ENCODE measurements at regions not wholly inside any gene's neighbourhood (a gene's known extent, or its start where the extent isn't known, plus 50 kb on each side); places are given as distances from the start of the nearest gene placed in this dataset.

DNA sequence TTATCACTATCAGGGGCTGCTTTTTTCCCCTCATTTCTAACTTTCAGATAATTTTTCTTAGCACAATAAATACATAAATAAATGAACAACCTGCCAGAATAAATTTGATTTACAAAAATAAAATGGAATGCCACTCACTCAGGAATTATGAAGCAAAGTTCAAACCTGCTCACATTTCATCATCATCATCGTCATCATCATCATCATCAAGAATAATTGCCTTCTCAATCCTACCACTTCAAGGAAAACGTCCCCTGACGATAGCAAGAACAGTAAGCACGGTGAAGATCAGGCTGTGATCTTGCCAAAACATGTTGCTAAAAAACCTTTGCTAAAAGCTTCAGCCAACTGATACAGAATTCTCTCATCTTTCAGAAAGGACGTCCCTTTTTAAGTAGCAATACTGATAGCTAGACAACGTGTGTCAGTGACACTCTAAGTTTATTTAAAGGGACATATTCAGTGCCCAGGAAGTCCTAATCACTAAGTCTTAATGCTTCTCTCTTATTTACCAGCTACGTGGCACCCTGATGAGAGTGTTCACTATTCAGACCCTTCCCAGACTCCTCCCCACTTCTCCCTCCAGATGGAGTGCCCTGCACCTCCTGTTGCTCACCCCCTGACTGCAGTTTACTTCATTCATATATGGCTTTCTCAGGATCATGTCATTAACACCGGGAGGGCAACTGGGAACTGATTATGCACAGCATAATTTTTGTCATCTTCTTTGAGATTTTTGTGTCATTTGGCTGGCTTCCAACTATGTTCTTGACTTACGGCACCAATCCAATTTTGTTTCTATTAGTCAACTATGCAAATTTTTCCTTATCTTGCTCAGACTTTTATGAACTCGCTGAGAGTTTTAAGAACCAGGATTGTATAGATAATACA lies 200.1 kb upstream of the GUCY1A2 start:
- DNase-seq = peak in 2 of 3 experiments; percentile 29 to 67

DNA sequence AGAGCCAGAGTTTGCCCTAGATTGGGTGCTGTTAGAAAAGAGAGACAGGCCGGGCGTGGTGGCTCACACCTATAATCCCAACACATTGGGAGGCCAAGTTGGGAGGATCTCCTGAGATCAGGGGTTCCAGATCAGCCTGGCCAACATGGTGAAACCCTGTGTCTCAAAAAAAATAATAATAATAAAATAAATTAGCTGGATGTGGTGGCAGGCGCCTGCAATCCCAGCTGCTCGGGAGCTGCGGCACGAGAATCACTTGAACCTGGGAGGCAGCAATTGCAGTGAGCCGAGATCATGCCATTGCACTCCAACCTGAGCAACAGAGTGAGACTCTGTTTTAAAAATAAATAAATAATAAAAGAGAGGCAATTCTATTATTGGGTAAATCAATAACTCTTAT lies 199.2 kb upstream of the GUCY1A2 start:
- DNase-seq = no peak

DNA sequence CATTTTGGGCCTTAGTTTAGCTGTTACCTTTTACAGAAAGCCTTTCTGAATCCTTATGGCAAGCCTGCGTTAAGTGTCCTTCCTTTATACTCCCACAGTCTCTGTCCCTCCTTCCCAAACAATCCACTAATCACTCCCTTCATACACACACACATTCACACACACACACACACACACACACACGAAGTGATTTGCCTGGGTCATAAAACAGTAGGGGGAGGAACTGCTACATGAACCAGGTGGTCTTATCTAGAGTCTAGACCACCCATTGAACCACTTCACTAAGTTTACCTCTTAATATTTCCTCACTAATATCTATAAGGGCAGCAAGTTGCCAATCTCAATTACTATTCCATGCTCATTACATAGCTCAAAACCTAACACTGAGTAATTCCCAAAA lies 196.7 kb upstream of the GUCY1A2 start:
- DNase-seq = no peak

GRCh38 chr11:107203656-107204055 lies 185.4 kb upstream of the GUCY1A2 start:
- peak in 2 of 3 experiments; percentile 23 to 59 for DNase-seq

DNA sequence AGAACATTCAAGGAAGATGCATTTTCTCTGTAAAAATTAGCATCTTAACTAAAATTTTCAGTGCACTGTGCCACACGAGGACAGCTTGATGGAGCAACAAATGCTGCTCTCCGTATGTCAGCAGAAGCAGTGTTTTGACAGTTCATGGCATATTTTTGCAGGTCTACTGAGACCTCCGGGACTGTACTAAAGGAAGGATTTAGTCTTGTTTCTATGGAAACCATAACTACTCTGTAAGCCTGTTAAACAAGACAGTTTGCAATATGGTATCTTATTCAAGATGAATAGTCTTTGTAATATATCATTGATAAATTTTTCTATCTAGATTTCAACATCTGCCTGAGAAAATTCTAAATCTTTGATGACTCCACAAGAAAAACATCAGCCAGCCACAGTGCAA lies 184.0 kb upstream of the GUCY1A2 start:
- peak in 1 of 3 experiments; percentile 40 for DNase-seq

DNA sequence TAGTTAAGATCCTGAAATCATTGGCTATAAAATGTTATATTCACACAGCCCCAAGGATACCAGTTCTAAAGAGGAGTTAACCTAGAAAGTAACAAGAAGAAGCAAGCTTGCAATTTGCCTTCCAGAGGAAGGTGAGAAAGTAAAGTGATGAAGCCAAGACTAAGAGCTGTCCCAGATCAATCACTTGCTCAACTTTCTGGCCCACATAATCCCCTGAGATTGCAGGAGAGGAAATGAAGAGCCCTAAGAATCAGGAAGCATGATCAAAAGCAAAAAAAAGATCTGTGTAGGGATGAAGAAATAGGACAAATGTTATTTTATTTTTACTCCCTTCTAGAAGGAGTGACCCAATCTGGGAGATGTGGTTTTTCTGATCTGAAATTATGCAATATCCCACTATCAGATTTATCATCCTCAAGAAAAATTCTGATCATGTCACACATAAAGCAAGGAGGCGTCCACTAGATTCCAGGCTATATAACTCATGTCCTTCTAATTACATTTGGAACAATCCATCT lies 180.3 kb upstream of the GUCY1A2 start:
- no peak for DNase-seq

- no peak for DNase-seq
These were observed 179.7 kb upstream of the GUCY1A2 start for GRCh38 chr11:107197932-107198331.

GRCh38 chr11:107196732-107197131 lies 178.5 kb upstream of the GUCY1A2 start:
- no peak for DNase-seq

DNA sequence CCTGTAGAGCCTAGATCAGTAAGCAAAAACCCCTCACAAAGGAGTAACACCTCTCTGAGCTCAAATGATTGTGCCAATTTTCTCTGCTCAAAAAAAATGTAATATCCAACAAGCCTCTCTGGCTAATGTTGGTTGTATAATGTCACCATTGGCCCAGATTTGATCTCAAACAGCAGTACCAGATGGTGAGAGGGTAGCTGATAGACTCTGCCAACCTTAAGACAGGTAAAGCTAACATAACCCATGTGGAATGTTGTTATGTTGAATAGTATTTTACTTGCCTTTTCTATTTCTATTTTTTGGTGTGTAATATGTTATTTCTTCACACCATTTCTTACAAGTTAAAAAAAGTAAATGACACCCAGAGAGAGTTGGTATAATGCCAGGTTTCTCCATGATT lies 166.7 kb upstream of the GUCY1A2 start:
- DNase-seq = no peak

DNA sequence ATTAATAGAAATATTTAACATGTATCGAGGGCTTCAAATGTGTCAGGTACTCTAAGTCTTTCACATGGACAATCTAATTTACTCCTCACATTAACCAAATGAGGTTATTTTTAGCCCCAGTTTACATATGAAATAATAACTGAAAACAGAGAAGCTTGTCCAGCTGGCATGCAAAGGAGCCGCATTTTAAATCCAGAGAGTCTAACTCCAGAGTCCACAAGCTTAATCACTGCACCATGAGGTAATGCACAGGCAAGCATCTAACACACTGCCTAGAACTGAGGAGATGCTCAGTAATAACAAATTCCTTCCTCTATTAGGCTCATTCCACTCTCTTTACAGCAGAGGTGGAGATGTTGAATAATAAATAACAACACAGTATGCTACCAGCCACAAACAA lies 165.7 kb upstream of the GUCY1A2 start:
- DNase-seq = no peak

GRCh38 chr11:107182978-107183377 lies 164.7 kb upstream of the GUCY1A2 start:
- DNase-seq = no peak

- no peak for DNase-seq
These were observed 162.0 kb upstream of the GUCY1A2 start for GRCh38 chr11:107180236-107180635.

- no peak for DNase-seq
These were observed 161.6 kb upstream of the GUCY1A2 start for GRCh38 chr11:107179829-107180228.

- no peak for DNase-seq
These were observed 158.8 kb upstream of the GUCY1A2 start for GRCh38 chr11:107177106-107177477.

GRCh38 chr11:107176148-107177105 lies 158.2 kb upstream of the GUCY1A2 start:
- DNase-seq = no peak

DNA sequence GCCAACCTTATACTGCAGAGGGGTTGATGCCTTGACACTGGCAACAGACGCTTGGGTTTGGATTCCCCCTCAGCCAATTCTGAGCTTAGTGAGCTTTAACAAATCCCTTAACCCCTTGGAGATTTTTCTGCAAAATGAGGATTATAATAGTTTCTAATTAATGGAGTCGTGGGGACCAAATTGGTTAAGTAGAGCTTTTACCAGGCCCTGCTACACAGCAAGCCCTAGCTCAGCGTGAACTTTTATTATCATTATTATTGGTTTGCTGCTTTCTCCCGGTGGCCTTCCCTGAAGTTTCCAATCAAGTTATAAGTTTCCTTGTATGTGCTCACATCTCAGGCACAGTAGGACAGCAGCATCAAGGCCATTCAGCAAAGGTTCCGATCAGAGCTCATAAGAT lies 156.6 kb upstream of the GUCY1A2 start:
- no peak for DNase-seq

- no peak for DNase-seq
These were observed 154.7 kb upstream of the GUCY1A2 start for GRCh38 chr11:107172996-107173395.

GRCh38 chr11:107157809-107158187 lies 139.5 kb upstream of the GUCY1A2 start:
- DNase-seq = no peak

- DNase-seq = no peak
These were observed 139.0 kb upstream of the GUCY1A2 start for GRCh38 chr11:107157146-107157808.

DNA sequence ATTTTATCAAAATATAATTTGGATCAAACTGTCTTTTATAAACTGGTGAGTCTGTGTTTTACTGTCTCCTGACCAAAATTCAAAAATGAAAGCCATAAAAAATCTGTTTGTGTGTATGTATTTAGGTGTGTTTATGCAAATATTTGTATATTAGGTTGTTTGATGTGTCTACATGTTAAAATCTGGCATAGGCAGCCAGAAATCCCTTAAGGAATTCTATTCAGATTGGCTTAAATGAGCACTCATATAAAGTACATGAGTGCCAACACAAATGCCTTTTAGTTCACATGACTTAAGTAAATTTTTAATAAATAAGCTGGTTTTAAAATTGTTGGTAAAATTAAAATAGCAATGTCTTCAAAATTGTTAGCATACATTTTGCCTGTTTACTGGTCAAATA lies 133.3 kb upstream of the GUCY1A2 start:
- no peak for DNase-seq

GRCh38 chr11:107151158-107151557 lies 132.9 kb upstream of the GUCY1A2 start:
- no peak for DNase-seq

- DNase-seq = no peak
These were observed 122.7 kb upstream of the GUCY1A2 start for GRCh38 chr11:107140983-107141382.

DNA sequence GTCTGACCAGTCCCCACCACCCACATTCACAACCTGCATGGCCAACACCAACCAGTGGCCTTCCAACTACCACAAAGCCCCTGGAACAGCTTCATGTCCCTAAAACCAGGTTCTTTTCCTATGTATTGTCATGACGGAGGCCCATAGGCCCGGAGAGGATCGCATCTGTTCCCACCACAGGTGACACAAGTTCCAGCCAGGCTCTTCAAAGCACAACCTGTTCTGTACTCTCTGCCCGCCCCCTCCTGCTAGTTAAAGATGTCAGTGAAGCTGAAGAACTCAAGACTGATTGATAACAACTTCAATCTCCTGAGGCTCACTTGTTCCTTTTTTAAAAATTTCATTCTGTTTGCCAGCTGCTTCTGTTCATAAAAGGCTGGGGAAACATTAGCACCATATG lies 121.1 kb upstream of the GUCY1A2 start:
- DNase-seq = no peak
